Chondrocyte (in vitro differentiated cells): ENCODE measurements at regions not wholly inside any gene's neighbourhood (a gene's known extent, or its start where the extent isn't known, plus 50 kb on each side); places are given as distances from the start of the nearest gene placed in this dataset.

Experiments
- DNase-seq: peaks from one replicate; pipeline ENCODE4 v3.0.0; 2021; ENCODE audit warnings: mixed read lengths, low spot score
- H3K27ac Mint-ChIP-seq: one replicate; pipeline ENCODE4 v1.8.0; 2021; ENCODE audit warnings: mild to moderate bottlenecking, moderate library complexity, mixed read lengths; ENCODE audit not compliant: unreplicated experiment
- H3K27me3 Mint-ChIP-seq: 2 replicates; pipeline ENCODE4 v1.8.0; 2021; ENCODE audit warnings: low read depth, mixed read lengths
- H3K36me3 Mint-ChIP-seq: 2 replicates; pipeline ENCODE4 v1.8.0; 2021; ENCODE audit warnings: low read depth, mixed read lengths
- H3K4me1 Mint-ChIP-seq: 2 replicates; pipeline ENCODE4 v1.8.0; 2021; ENCODE audit warnings: low read depth, mild to moderate bottlenecking, mixed read lengths
- H3K4me3 Mint-ChIP-seq: one replicate; pipeline ENCODE4 v1.8.0; 2021; ENCODE audit warnings: mild to moderate bottlenecking, moderate library complexity, mixed read lengths; ENCODE audit not compliant: unreplicated experiment
- H3K9me3 Mint-ChIP-seq: 2 replicates; pipeline ENCODE4 v1.8.0; 2021; ENCODE audit warnings: low read depth, mixed read lengths
- TF ChIP-seq, protein P1 (sequence below): fragments of 200-600 bp; sonication (generic); IDR thresholded peaks from 2 replicates; pipeline ENCODE4 v1.5.0; 2021; ENCODE audit warnings: antibody characterized with exemption, mild to moderate bottlenecking, moderate library complexity

DNA sequence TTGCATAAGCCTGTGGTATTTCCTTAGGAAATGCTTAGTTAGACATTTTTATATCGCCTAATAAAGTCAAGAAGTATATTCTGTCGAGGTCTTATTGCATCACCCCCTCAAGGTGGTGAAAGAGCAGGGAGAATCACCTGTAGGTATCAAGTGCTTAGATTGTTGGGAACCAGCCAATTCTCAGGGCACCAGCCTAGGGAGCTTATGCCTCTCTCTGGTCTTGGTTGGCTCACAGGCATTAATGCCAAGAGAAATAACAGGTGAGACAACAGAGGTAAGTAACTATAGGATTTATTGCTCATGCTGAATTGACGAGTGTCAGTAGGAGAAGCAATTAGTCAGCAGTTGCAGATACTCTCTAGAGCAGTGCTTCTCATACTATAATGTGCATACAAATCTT, 663.3 kb upstream of the ZNF804A start:
- TF ChIP-seq, protein P1, sequence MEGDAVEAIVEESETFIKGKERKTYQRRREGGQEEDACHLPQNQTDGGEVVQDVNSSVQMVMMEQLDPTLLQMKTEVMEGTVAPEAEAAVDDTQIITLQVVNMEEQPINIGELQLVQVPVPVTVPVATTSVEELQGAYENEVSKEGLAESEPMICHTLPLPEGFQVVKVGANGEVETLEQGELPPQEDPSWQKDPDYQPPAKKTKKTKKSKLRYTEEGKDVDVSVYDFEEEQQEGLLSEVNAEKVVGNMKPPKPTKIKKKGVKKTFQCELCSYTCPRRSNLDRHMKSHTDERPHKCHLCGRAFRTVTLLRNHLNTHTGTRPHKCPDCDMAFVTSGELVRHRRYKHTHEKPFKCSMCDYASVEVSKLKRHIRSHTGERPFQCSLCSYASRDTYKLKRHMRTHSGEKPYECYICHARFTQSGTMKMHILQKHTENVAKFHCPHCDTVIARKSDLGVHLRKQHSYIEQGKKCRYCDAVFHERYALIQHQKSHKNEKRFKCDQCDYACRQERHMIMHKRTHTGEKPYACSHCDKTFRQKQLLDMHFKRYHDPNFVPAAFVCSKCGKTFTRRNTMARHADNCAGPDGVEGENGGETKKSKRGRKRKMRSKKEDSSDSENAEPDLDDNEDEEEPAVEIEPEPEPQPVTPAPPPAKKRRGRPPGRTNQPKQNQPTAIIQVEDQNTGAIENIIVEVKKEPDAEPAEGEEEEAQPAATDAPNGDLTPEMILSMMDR, result no peak
- Mint-ChIP-seq H3K27me3 (peaks cover 5% of the 10 kb centered on the region), H3K4me3 (no peak overlapping the region), H3K36me3 (no peaks in the 10 kb centered on the region), H3K27ac (no peak overlapping the region), H3K4me1 (no peaks in the 10 kb centered on the region), H3K9me3 (peaks cover 16% of the 10 kb centered on the region)
- DNase-seq, result no peak

DNA sequence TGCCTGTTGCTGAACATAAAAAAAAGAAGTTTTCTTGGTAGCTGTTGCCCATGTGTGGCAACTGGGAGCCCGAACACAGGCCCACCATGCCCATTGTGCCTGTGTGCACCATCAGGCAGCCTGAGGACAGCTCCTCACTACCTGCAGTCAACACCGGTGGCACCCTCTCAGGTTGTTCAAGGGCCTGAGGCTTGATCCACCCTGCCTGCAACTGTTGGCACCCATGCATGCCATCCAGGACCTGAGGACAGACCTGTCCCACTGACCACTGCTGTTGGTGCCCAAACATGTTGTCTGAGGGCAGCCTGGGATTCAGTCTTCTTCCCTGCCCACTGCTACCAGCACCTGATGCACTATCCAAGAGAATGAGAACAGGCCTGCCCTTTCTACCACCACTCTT, 661.1 kb upstream of the ZNF804A start:
- H3K9me3 Mint-ChIP-seq, result peaks cover 25% of the 10 kb centered on the region
- no peak overlapping the region for H3K27ac Mint-ChIP-seq
- H3K4me1 Mint-ChIP-seq, result no peaks in the 10 kb centered on the region
- no peaks in the 10 kb centered on the region for H3K36me3 Mint-ChIP-seq
- DNase-seq, result peak; percentile 56
- H3K27me3 Mint-ChIP-seq, result peaks cover 1% of the 10 kb centered on the region
- TF ChIP-seq, protein P1, result no peak
- no peak overlapping the region for H3K4me3 Mint-ChIP-seq

DNA sequence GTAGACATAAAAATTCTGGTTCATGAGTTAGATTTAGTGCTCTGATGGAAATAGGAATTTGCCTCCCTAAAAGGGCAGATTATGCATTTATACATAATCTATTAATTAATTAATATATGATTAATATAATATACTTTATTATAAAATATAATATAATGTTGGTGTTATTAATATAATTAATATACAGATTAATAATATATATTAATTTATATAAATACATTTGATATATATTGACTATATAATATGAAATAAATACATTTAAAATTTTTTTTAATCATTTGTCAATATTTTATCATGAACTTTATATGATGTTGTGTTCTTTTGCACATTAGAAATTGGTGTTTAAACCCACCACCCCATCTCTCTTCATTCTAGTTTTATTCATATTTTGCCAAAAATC, 652.1 kb upstream of the ZNF804A start:
- H3K36me3 Mint-ChIP-seq, result no peaks in the 10 kb centered on the region
- H3K27me3 Mint-ChIP-seq, result no peaks in the 10 kb centered on the region
- DNase-seq, result no peak
- TF ChIP-seq, protein P1, result no peak
- H3K27ac Mint-ChIP-seq, result no peak overlapping the region
- peaks cover 14% of the 10 kb centered on the region for H3K9me3 Mint-ChIP-seq
- no peaks in the 10 kb centered on the region for H3K4me1 Mint-ChIP-seq
- H3K4me3 Mint-ChIP-seq, result no peak overlapping the region

DNA sequence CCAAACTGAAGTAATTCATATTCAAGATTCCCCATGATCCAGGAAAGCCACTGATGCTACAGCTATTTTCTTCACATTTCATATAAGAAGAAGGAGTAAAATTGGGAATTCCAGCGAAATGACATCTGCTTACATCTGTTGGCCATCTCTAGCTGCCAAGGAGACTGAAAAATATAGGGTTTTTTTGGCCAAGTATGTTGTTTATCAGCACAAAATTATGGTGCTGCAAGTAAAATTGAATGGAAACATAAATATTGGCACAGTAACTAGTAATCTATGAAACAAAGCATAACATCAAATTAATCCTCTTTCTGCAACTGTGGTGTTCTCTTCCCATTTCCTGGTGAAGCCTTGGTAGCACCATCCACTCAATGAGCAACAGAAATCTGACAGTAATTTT, 649.5 kb upstream of the ZNF804A start:
- no peak overlapping the region for H3K27ac Mint-ChIP-seq
- H3K4me3 Mint-ChIP-seq, result no peak overlapping the region
- no peaks in the 10 kb centered on the region for H3K36me3 Mint-ChIP-seq
- H3K9me3 Mint-ChIP-seq, result no peaks in the 10 kb centered on the region
- no peaks in the 10 kb centered on the region for H3K4me1 Mint-ChIP-seq
- H3K27me3 Mint-ChIP-seq, result no peaks in the 10 kb centered on the region
- no peak for DNase-seq
- TF ChIP-seq, protein P1, result no peak

DNA sequence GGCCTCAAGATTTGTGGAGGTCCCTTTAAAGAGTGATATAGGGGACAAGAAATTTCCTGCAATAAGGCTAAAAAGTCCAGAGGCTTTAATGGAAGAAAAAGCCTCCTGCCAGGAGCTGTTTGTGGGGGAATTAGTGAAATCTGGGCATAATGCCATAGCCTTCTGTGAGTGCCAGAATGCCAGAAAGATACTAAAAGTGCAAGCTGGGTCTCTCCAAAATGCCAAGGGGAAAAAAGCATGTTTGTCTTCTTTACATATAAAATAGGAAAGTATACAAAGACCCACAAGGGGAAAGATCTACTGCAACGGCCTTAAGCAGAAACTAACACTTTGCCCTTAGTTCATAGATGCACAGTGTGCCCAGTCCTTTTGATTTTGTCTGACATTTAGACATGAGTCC, 647.7 kb upstream of the ZNF804A start:
- H3K4me3 Mint-ChIP-seq, result no peak overlapping the region
- H3K27ac Mint-ChIP-seq, result no peak overlapping the region
- H3K4me1 Mint-ChIP-seq, result no peaks in the 10 kb centered on the region
- H3K27me3 Mint-ChIP-seq, result peaks cover 2% of the 10 kb centered on the region
- no peaks in the 10 kb centered on the region for H3K9me3 Mint-ChIP-seq
- DNase-seq, result no peak
- TF ChIP-seq, protein P1, result no peak
- H3K36me3 Mint-ChIP-seq, result no peaks in the 10 kb centered on the region
